ENCODE measurements at regions not wholly inside any gene's neighbourhood (a gene's known extent, or its start where the extent isn't known, plus 50 kb on each side); places are given as distances from the start of the nearest gene placed in this dataset.

DNA sequence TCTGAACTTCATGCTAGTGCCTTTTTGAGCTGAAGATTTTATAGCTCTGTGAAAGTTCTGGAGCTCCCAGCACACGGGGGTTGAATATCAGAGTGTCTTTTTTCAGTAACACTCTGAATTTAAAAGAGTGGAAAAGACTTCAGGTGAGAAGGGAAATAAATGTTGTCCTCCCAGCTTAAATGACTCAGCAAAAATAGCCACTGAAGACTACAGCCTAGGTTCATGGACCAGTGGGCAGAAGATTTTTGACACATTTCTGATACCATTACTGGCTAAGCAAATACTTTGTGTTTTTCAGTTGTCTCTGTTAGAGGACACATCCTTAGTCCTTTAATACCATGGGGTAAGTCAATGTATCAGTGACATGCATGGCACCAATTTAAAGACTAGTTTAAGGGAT is 338.5 kb upstream of the SPTLC3 start:
- Histone ChIP-seq H2AFZ (no peak overlapping the region), H3K36me3 (ENCODE audit: control insufficient read depth, insufficient read depth, low read length) (no peaks in the 10 kb centered on the region), H3K4me3 (ENCODE audit: low read depth, low read length) (no peak overlapping the region), H3K4me2 (ENCODE audit: low read length) (no peak overlapping the region), H3K27ac (no peak overlapping the region), H3K79me2 (no peaks in the 10 kb centered on the region), H3K4me1 (no peaks in the 10 kb centered on the region), H3K9me3 (ENCODE audit: control insufficient read depth, low read length) (no peaks in the 10 kb centered on the region), H3K27me3 (ENCODE audit: control insufficient read depth, insufficient read depth, low read length) (no peaks in the 10 kb centered on the region), H3K9ac (no peak overlapping the region)
- TF ChIP-seq, protein P1, sequence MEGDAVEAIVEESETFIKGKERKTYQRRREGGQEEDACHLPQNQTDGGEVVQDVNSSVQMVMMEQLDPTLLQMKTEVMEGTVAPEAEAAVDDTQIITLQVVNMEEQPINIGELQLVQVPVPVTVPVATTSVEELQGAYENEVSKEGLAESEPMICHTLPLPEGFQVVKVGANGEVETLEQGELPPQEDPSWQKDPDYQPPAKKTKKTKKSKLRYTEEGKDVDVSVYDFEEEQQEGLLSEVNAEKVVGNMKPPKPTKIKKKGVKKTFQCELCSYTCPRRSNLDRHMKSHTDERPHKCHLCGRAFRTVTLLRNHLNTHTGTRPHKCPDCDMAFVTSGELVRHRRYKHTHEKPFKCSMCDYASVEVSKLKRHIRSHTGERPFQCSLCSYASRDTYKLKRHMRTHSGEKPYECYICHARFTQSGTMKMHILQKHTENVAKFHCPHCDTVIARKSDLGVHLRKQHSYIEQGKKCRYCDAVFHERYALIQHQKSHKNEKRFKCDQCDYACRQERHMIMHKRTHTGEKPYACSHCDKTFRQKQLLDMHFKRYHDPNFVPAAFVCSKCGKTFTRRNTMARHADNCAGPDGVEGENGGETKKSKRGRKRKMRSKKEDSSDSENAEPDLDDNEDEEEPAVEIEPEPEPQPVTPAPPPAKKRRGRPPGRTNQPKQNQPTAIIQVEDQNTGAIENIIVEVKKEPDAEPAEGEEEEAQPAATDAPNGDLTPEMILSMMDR (IDR thresholded peaks at IDR 0.05): no peak

GRCh38 chr20:12673352-12673751 is 335.4 kb upstream of the SPTLC3 start:
- Histone ChIP-seq H3K79me2 (no peaks in the 10 kb centered on the region), H3K4me2 (ENCODE audit: low read length) (no peak overlapping the region), H3K36me3 (ENCODE audit: control insufficient read depth, insufficient read depth, low read length) (no peaks in the 10 kb centered on the region), H2AFZ (no peak overlapping the region), H3K27me3 (ENCODE audit: control insufficient read depth, insufficient read depth, low read length) (no peaks in the 10 kb centered on the region), H3K9ac (no peak overlapping the region), H3K9me3 (ENCODE audit: control insufficient read depth, low read length) (no peaks in the 10 kb centered on the region), H3K4me1 (no peaks in the 10 kb centered on the region), H3K27ac (no peak overlapping the region), H3K4me3 (ENCODE audit: low read depth, low read length) (no peak overlapping the region)
- TF ChIP-seq, protein P1 (IDR thresholded peaks at IDR 0.05): no peak

- no peaks in the 10 kb centered on the region for H3K4me1 ChIP-seq
- H3K4me3 ChIP-seq (ENCODE audit: low read depth, low read length): no peak overlapping the region
- no peak overlapping the region for H3K4me2 ChIP-seq (ENCODE audit: low read length)
- no peaks in the 10 kb centered on the region for H3K36me3 ChIP-seq (ENCODE audit: control insufficient read depth, insufficient read depth, low read length)
- no peaks in the 10 kb centered on the region for H3K9me3 ChIP-seq (ENCODE audit: control insufficient read depth, low read length)
- no peak overlapping the region for H2AFZ ChIP-seq
- no peak overlapping the region for H3K27ac ChIP-seq
- H3K27me3 ChIP-seq (ENCODE audit: control insufficient read depth, insufficient read depth, low read length): no peaks in the 10 kb centered on the region
- no peaks in the 10 kb centered on the region for H3K79me2 ChIP-seq
- H3K9ac ChIP-seq: no peak overlapping the region
- TF ChIP-seq, protein P1 (IDR thresholded peaks at IDR 0.05): no peak
Observed at GRCh38 chr20:12677925-12678324, 330.8 kb upstream of the SPTLC3 start.

- Histone ChIP-seq H2AFZ (no peak overlapping the region), H3K36me3 (ENCODE audit: control insufficient read depth, insufficient read depth, low read length) (no peaks in the 10 kb centered on the region), H3K4me1 (no peaks in the 10 kb centered on the region), H3K79me2 (no peaks in the 10 kb centered on the region), H3K4me2 (ENCODE audit: low read length) (no peak overlapping the region), H3K27me3 (ENCODE audit: control insufficient read depth, insufficient read depth, low read length) (no peaks in the 10 kb centered on the region), H3K9me3 (ENCODE audit: control insufficient read depth, low read length) (no peaks in the 10 kb centered on the region), H3K4me3 (ENCODE audit: low read depth, low read length) (no peak overlapping the region), H3K27ac (no peak overlapping the region), H3K9ac (no peak overlapping the region)
- TF ChIP-seq, protein P1 (IDR thresholded peaks at IDR 0.05): no peak
Observed at GRCh38 chr20:12679447-12679846, 329.3 kb upstream of the SPTLC3 start.

DNA sequence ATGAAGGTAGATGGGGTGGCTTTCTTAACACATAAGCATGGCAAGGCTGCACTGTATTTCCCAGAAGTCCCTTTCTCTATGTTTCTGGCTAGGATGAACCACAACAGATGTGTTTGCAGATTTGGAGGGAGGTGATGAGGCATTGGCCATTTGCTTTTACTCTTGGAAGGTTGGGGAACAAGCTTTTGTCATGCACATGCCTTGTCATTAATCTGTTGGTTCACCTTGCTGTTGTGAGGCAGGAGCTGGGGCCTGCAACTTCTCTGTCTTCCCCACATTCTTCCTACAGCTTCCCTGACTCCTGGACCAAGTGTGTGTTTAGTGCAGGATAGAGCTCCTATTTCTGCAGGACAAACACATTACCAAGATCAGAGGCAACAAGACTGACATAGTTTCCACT is 326.2 kb upstream of the SPTLC3 start:
- no peak overlapping the region for H3K4me3 ChIP-seq (ENCODE audit: low read depth, low read length)
- no peak overlapping the region for H3K27ac ChIP-seq
- no peaks in the 10 kb centered on the region for H3K79me2 ChIP-seq
- H3K36me3 ChIP-seq (ENCODE audit: control insufficient read depth, insufficient read depth, low read length): no peaks in the 10 kb centered on the region
- no peak overlapping the region for H2AFZ ChIP-seq
- no peak overlapping the region for H3K4me2 ChIP-seq (ENCODE audit: low read length)
- H3K4me1 ChIP-seq: no peaks in the 10 kb centered on the region
- no peak overlapping the region for H3K9ac ChIP-seq
- TF ChIP-seq, protein P1 (IDR thresholded peaks at IDR 0.05): no peak
- no peaks in the 10 kb centered on the region for H3K27me3 ChIP-seq (ENCODE audit: control insufficient read depth, insufficient read depth, low read length)
- no peaks in the 10 kb centered on the region for H3K9me3 ChIP-seq (ENCODE audit: control insufficient read depth, low read length)
